Fibroblast of lung (primary cell): ENCODE measurements at regions not wholly inside any gene's neighbourhood (a gene's known extent, or its start where the extent isn't known, plus 50 kb on each side); places are given as distances from the start of the nearest gene placed in this dataset.

Experiments used
- EZH2 ChIP-seq: IDR thresholded peaks from 2 replicates; pipeline ENCODE4 v1.5.1; 2012; ENCODE audit warnings: low read length, control low read depth, mild to moderate bottlenecking; ENCODE audit errors: missing control alignments
- TF ChIP-seq, protein P1 (sequence below), 2 donors: IDR thresholded peaks in 1 of 2; conservative IDR thresholded peaks in 1 of 2; 1 replicate in 1 of 2; 2 replicates in 1 of 2; pipeline ENCODE4 v1.5.1; 2011 to 2012; ENCODE audit warnings: low read length in 2 of 2, control low read depth in 1 of 2, inconsistent platforms in 1 of 2, low read depth in 1 of 2, mild to moderate bottlenecking in 1 of 2

DNA sequence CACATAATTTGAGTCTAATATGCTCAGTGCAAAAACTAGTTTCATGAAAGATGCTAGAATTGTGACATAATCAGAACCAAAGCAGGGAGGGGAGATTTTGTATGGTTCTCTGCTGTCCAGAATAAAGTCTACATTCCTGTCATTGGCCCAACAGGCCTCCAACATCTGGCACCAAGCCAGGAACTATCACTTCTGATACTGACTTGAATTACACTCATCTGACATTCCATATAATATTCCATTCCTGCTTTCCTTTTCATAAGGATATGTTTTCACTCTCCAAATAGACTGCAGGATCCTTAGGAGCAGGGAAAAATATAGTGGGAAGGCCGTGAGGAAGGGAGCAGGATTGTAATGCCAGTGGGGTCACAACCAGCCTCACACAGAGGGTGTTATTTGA is 84.6 kb upstream of the BTN3A2 start:
- TF ChIP-seq, protein P1, sequence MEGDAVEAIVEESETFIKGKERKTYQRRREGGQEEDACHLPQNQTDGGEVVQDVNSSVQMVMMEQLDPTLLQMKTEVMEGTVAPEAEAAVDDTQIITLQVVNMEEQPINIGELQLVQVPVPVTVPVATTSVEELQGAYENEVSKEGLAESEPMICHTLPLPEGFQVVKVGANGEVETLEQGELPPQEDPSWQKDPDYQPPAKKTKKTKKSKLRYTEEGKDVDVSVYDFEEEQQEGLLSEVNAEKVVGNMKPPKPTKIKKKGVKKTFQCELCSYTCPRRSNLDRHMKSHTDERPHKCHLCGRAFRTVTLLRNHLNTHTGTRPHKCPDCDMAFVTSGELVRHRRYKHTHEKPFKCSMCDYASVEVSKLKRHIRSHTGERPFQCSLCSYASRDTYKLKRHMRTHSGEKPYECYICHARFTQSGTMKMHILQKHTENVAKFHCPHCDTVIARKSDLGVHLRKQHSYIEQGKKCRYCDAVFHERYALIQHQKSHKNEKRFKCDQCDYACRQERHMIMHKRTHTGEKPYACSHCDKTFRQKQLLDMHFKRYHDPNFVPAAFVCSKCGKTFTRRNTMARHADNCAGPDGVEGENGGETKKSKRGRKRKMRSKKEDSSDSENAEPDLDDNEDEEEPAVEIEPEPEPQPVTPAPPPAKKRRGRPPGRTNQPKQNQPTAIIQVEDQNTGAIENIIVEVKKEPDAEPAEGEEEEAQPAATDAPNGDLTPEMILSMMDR (conservative IDR thresholded peaks at IDR 0.05 in 1 of 2, IDR thresholded peaks at IDR 0.05 in 1 of 2; ENCODE audit: low read depth in 1 of 2, low read length in 2 of 2) = no peak
- no peak for TF ChIP-seq EZH2
